ENCODE measurements at regions not wholly inside any gene's neighbourhood (a gene's known extent, or its start where the extent isn't known, plus 50 kb on each side); places are given as distances from the start of the nearest gene placed in this dataset.

- no peak for TF ChIP-seq NKRF (conservative IDR thresholded peaks at IDR 0.05)
- no peak for TF ChIP-seq MXI1 (IDR thresholded peaks at IDR 0.05; ENCODE audit: low read depth, low read length)
Observed at GRCh38 chr6:150723857-150724256, 124.2 kb downstream of the PLEKHG1 start.

Measured in GM12878 (cell line).